Activated CD4-positive, alpha-beta T cell treated with anti-CD3 and anti-CD28 coated beads, Interleukin-2, amount 50 U/mL, for 4 hours (primary cell): ENCODE measurements at regions not wholly inside any gene's neighbourhood (a gene's known extent, or its start where the extent isn't known, plus 50 kb on each side); places are given as distances from the start of the nearest gene placed in this dataset.

ENCODE experiments used
- DNase-seq, 2 experiments: peaks; one replicate each; pipeline ENCODE4 v3.0.0-alpha.2; 2020

- no peak for DNase-seq
Observed at GRCh38 chr4:11546391-11547175, 117.9 kb upstream of the HS3ST1 start.

- DNase-seq: no peak
Observed at GRCh38 chr4:11545651-11546050, 117.0 kb upstream of the HS3ST1 start.

- no peak for DNase-seq
Observed at GRCh38 chr4:11544211-11544610, 115.5 kb upstream of the HS3ST1 start.

- DNase-seq: no peak
Observed at GRCh38 chr4:11543706-11544105, 115.0 kb upstream of the HS3ST1 start.

- DNase-seq: no peak
Observed at GRCh38 chr4:11542952-11543351, 114.3 kb upstream of the HS3ST1 start.

GRCh38 chr4:11537846-11538245 is 109.2 kb upstream of the HS3ST1 start:
- DNase-seq: no peak

- DNase-seq: no peak
Observed at GRCh38 chr4:11535333-11535732, 106.6 kb upstream of the HS3ST1 start.

GRCh38 chr4:11534623-11535302 is 106.1 kb upstream of the HS3ST1 start:
- DNase-seq: no peak

- no peak for DNase-seq
Observed at GRCh38 chr4:11532138-11532537, 103.4 kb upstream of the HS3ST1 start.

- no peak for DNase-seq
Observed at GRCh38 chr4:11529625-11530201, 101.0 kb upstream of the HS3ST1 start.

- DNase-seq: no peak
Observed at GRCh38 chr4:11525085-11525484, 96.4 kb upstream of the HS3ST1 start.

GRCh38 chr4:11518754-11519153 is 90.1 kb upstream of the HS3ST1 start:
- DNase-seq: no peak

GRCh38 chr4:11514779-11515419 is 86.2 kb upstream of the HS3ST1 start:
- no peak for DNase-seq

GRCh38 chr4:11514003-11514402 is 85.3 kb upstream of the HS3ST1 start:
- no peak for DNase-seq

- no peak for DNase-seq
Observed at GRCh38 chr4:11512871-11513270, 84.2 kb upstream of the HS3ST1 start.

GRCh38 chr4:11511321-11511720 is 82.6 kb upstream of the HS3ST1 start:
- DNase-seq: no peak

- no peak for DNase-seq
Observed at GRCh38 chr4:11507920-11508319, 79.2 kb upstream of the HS3ST1 start.

GRCh38 chr4:11506194-11506593 is 77.5 kb upstream of the HS3ST1 start:
- no peak for DNase-seq

GRCh38 chr4:11505221-11505971 is 76.7 kb upstream of the HS3ST1 start:
- DNase-seq: peak in 1 of 2 experiments; percentile 10

- no peak for DNase-seq
Observed at GRCh38 chr4:11503166-11503565, 74.5 kb upstream of the HS3ST1 start.

- no peak for DNase-seq
Observed at GRCh38 chr4:11497972-11498371, 69.3 kb upstream of the HS3ST1 start.

- no peak for DNase-seq
Observed at GRCh38 chr4:11497212-11497806, 68.6 kb upstream of the HS3ST1 start.
